Neural cell (in vitro differentiated cells): ENCODE measurements at regions not wholly inside any gene's neighbourhood (a gene's known extent, or its start where the extent isn't known, plus 50 kb on each side); places are given as distances from the start of the nearest gene placed in this dataset.

Source experiments
- H2AFZ ChIP-seq: fragments of 200-600, 300-800 bp; sonication (generic), shearing (Covaris generic); 2 replicates; pipeline ENCODE4 v1.6.0; 2014; ENCODE audit warnings: low read depth, mild to moderate bottlenecking, antibody characterized with exemption, low read length, moderate library complexity
- H3F3A ChIP-seq: fragments of 200-600 bp; shearing (Covaris generic); 2 replicates; pipeline ENCODE4 v1.6.1; 2016; ENCODE audit warnings: mild to moderate bottlenecking, moderate library complexity, mixed read lengths, antibody characterized with exemption, low read length; ENCODE audit not compliant: insufficient read depth, poor library complexity, severe bottlenecking
- H3K27ac ChIP-seq: fragments of 200-600, 300-800 bp; sonication (generic), shearing (Covaris generic); 2 replicates; pipeline ENCODE4 v1.5.1; 2014; ENCODE audit warnings: mild to moderate bottlenecking, low read length, moderate library complexity
- H3K27me3 ChIP-seq: fragments of 300-800, 200-600 bp; sonication (generic), shearing (Covaris generic); 2 replicates; pipeline ENCODE4 v1.6.0; 2014; ENCODE audit warnings: mild to moderate bottlenecking, low read depth, low read length, moderate library complexity; ENCODE audit not compliant: insufficient read depth
- H3K36me3 ChIP-seq: fragments of 300-800, 200-600 bp; sonication (generic), shearing (Covaris generic); 2 replicates; pipeline ENCODE4 v1.5.1; 2014; ENCODE audit warnings: mild to moderate bottlenecking, antibody characterized with exemption, low read length, moderate library complexity; ENCODE audit not compliant: insufficient read depth
- H3K4me2 ChIP-seq: fragments of 300-800, 200-600 bp; sonication (generic), shearing (Covaris generic); 2 replicates; pipeline ENCODE4 v1.6.0; 2014; ENCODE audit warnings: mild to moderate bottlenecking, low read length
- H3K4me3 ChIP-seq: fragments of 300-800, 200-600 bp; sonication (generic), shearing (Covaris generic); 2 replicates; pipeline ENCODE4 v1.5.1; 2014; ENCODE audit warnings: mild to moderate bottlenecking, low read length, moderate library complexity
- H3K79me2 ChIP-seq: fragments of 200-600 bp; shearing (Covaris generic); replicated peaks from 2 replicates; pipeline ENCODE4 v1.6.0; 2014; ENCODE audit warnings: mild to moderate bottlenecking, low read length, moderate library complexity; ENCODE audit not compliant: insufficient read depth
- H3K9ac ChIP-seq: fragments of 300-800, 200-600 bp; sonication (generic), shearing (Covaris generic); 2 replicates; pipeline ENCODE4 v1.6.1; 2016; ENCODE audit warnings: mild to moderate bottlenecking, low read length, mixed read lengths
- H3K9me2 ChIP-seq: fragments of 200-600 bp; shearing (Covaris generic); 2 replicates; pipeline ENCODE4 v1.6.1; 2016; ENCODE audit warnings: mild to moderate bottlenecking, low read length, mixed read lengths; ENCODE audit not compliant: insufficient read depth
- H3K9me3 ChIP-seq: fragments of 200-600, 300-800 bp; sonication (generic), shearing (Covaris generic); 2 replicates; pipeline ENCODE4 v1.6.1; 2016; ENCODE audit warnings: mild to moderate bottlenecking, mixed run types, low read length, moderate library complexity, mixed read lengths
- H4K20me1 ChIP-seq: fragments of 200-600 bp; shearing (Covaris generic); 2 replicates; pipeline ENCODE4 v1.6.1; 2016; ENCODE audit warnings: mild to moderate bottlenecking, mixed run types; ENCODE audit not compliant: insufficient read depth
- EP300 ChIP-seq: fragments of 450-650 bp; conservative IDR thresholded peaks from 2 replicates; pipeline ENCODE4 v1.6.1; 2014; ENCODE audit warnings: antibody characterized with exemption, mild to moderate bottlenecking, moderate library complexity; ENCODE audit not compliant: poor library complexity, severe bottlenecking
- EZH2 ChIP-seq: fragments of 200-600, 300-800 bp; shearing (Covaris generic), sonication (generic); IDR thresholded peaks from 2 replicates; pipeline ENCODE4 v1.6.1; 2014; ENCODE audit warnings: antibody characterized with exemption, low read length, borderline replicate concordance, mild to moderate bottlenecking; ENCODE audit not compliant: insufficient read depth, poor library complexity, severe bottlenecking
- MXI1 ChIP-seq: fragments of 450-650 bp; conservative IDR thresholded peaks from 2 replicates; pipeline ENCODE4 v1.6.1; 2014; ENCODE audit warnings: antibody characterized with exemption, mild to moderate bottlenecking; ENCODE audit not compliant: poor library complexity, severe bottlenecking
- POLR2AphosphoS5 ChIP-seq: IDR thresholded peaks from 2 replicates; pipeline ENCODE4 v1.6.1; 2012
- RAD21 ChIP-seq: fragments of 450-650 bp; conservative IDR thresholded peaks from 2 replicates; pipeline ENCODE4 v1.6.1; 2014; ENCODE audit warnings: antibody characterized with exemption, mild to moderate bottlenecking, moderate library complexity
- SMC3 ChIP-seq: fragments of 450-650 bp; conservative IDR thresholded peaks from 2 replicates; pipeline ENCODE4 v1.6.1; 2014; ENCODE audit warnings: antibody characterized with exemption, mild to moderate bottlenecking, moderate library complexity; ENCODE audit not compliant: poor library complexity
- TAF1 ChIP-seq: IDR thresholded peaks from 2 replicates; pipeline ENCODE4 v1.6.1; 2012; ENCODE audit warnings: low read depth
- TF ChIP-seq, protein P1 (sequence below): fragments of 450-650 bp; IDR thresholded peaks from 2 replicates; pipeline ENCODE4 v1.5.1; 2014; ENCODE audit warnings: antibody characterized with exemption, mild to moderate bottlenecking, moderate library complexity; ENCODE audit not compliant: poor library complexity, severe bottlenecking
- TF ChIP-seq, protein P2 (sequence below): IDR thresholded peaks from 2 replicates; pipeline ENCODE4 v1.6.1; 2012; ENCODE audit warnings: borderline replicate concordance

DNA sequence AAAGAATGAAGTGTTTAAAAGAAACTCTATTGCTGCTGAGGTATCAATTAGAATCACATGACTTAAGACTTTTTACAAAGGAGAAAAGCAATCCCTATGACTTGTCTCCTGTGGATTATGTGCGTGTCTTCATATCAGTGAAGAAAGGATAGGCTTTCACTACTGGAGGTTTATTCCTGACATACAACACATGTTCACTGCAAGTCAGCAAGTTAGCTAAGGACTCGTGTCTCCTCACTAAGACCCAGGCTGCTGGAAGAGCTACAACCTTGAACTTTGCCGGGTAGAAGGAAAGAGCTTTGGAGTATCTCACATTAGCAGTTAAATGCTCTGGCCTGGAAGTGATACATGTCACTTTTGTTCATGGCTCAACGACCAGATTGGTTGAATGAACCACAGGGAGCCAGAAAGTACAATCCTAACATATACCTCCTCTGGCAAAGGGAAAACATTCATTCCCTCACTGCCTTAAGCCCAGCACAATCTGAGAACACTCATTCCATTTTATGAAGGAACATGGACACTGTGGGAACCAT lies 215.3 kb downstream of the RNF152 start:
- Histone ChIP-seq H3F3A (no peaks in the 10 kb centered on the region), H3K9ac (no peak overlapping the region), H4K20me1 (no peaks in the 10 kb centered on the region), H3K79me2 (no peaks in the 10 kb centered on the region), H3K27me3 (no peaks in the 10 kb centered on the region), H3K9me3 (peaks cover 6% of the 10 kb centered on the region), H3K4me2 (no peak overlapping the region), H3K36me3 (no peaks in the 10 kb centered on the region), H2AFZ (no peak overlapping the region), H3K27ac (no peak overlapping the region), H3K9me2 (no peaks in the 10 kb centered on the region), H3K4me3 (no peak overlapping the region)
- TF ChIP-seq POLR2AphosphoS5: no peak
- TF ChIP-seq, protein P1, sequence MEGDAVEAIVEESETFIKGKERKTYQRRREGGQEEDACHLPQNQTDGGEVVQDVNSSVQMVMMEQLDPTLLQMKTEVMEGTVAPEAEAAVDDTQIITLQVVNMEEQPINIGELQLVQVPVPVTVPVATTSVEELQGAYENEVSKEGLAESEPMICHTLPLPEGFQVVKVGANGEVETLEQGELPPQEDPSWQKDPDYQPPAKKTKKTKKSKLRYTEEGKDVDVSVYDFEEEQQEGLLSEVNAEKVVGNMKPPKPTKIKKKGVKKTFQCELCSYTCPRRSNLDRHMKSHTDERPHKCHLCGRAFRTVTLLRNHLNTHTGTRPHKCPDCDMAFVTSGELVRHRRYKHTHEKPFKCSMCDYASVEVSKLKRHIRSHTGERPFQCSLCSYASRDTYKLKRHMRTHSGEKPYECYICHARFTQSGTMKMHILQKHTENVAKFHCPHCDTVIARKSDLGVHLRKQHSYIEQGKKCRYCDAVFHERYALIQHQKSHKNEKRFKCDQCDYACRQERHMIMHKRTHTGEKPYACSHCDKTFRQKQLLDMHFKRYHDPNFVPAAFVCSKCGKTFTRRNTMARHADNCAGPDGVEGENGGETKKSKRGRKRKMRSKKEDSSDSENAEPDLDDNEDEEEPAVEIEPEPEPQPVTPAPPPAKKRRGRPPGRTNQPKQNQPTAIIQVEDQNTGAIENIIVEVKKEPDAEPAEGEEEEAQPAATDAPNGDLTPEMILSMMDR: no peak
- no peak for TF ChIP-seq SMC3
- TF ChIP-seq EZH2: no peak
- TF ChIP-seq RAD21: no peak
- TF ChIP-seq, protein P2, sequence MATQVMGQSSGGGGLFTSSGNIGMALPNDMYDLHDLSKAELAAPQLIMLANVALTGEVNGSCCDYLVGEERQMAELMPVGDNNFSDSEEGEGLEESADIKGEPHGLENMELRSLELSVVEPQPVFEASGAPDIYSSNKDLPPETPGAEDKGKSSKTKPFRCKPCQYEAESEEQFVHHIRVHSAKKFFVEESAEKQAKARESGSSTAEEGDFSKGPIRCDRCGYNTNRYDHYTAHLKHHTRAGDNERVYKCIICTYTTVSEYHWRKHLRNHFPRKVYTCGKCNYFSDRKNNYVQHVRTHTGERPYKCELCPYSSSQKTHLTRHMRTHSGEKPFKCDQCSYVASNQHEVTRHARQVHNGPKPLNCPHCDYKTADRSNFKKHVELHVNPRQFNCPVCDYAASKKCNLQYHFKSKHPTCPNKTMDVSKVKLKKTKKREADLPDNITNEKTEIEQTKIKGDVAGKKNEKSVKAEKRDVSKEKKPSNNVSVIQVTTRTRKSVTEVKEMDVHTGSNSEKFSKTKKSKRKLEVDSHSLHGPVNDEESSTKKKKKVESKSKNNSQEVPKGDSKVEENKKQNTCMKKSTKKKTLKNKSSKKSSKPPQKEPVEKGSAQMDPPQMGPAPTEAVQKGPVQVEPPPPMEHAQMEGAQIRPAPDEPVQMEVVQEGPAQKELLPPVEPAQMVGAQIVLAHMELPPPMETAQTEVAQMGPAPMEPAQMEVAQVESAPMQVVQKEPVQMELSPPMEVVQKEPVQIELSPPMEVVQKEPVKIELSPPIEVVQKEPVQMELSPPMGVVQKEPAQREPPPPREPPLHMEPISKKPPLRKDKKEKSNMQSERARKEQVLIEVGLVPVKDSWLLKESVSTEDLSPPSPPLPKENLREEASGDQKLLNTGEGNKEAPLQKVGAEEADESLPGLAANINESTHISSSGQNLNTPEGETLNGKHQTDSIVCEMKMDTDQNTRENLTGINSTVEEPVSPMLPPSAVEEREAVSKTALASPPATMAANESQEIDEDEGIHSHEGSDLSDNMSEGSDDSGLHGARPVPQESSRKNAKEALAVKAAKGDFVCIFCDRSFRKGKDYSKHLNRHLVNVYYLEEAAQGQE: no peak
- TF ChIP-seq EP300: no peak
- TF ChIP-seq MXI1: no peak
- TF ChIP-seq TAF1: no peak

GRCh38 chr18:61676773-61677434 lies 215.9 kb downstream of the RNF152 start:
- Histone ChIP-seq H3F3A (no peaks in the 10 kb centered on the region), H4K20me1 (no peaks in the 10 kb centered on the region), H3K4me2 (no peak overlapping the region), H2AFZ (no peak overlapping the region), H3K79me2 (no peaks in the 10 kb centered on the region), H3K9me2 (no peaks in the 10 kb centered on the region), H3K9me3 (peaks cover 6% of the 10 kb centered on the region), H3K4me3 (no peak overlapping the region), H3K9ac (no peak overlapping the region), H3K27ac (no peak overlapping the region), H3K36me3 (no peaks in the 10 kb centered on the region), H3K27me3 (no peaks in the 10 kb centered on the region)
- no peak for TF ChIP-seq EP300
- no peak for TF ChIP-seq RAD21
- no peak for TF ChIP-seq EZH2
